Sigmoid colon (tissue), 6 donors: ENCODE measurements at regions not wholly inside any gene's neighbourhood (a gene's known extent, or its start where the extent isn't known, plus 50 kb on each side); places are given as distances from the start of the nearest gene placed in this dataset.

ENCODE experiments used
- DNase-seq: peaks from one replicate; pipeline ENCODE4 v3.0.0-alpha.2; 2019
- H3K27ac ChIP-seq, 4 donors: fragments of 200-600 bp; sonication (generic); one replicate each; pipeline ENCODE4 v1.5.1; 2016 to 2019; ENCODE audit warnings: mild to moderate bottlenecking in 1 of 4
- H3K27me3 ChIP-seq, 3 donors: fragments of 200-600 bp; sonication (generic); one replicate each; pipeline ENCODE4 v1.5.1; 2019; ENCODE audit warnings: mild to moderate bottlenecking in 1 of 3
- H3K36me3 ChIP-seq, 4 donors: fragments of 200-600 bp; sonication (generic); one replicate each; pipeline ENCODE4 v1.5.1; 2016 to 2019
- H3K4me1 ChIP-seq, 4 donors: fragments of 200-600 bp; sonication (generic); one replicate each; pipeline ENCODE4 v1.5.1; 2017 to 2019
- H3K4me3 ChIP-seq, 4 donors: fragments of 200-600 bp; sonication (generic); one replicate each; pipeline ENCODE4 v1.5.1; 2017 to 2019; ENCODE audit warnings: mild to moderate bottlenecking in 2 of 4, moderate library complexity in 1 of 4
- H3K9me3 ChIP-seq, 4 donors: fragments of 200-600 bp in 3 of 4; sonication (generic) in 3 of 4; one replicate each; pipeline versions ENCODE4 v1.5.1 to v1.6.1; 2013 to 2019
- CTCF ChIP-seq, 4 experiments: fragments of 450-650 bp in 3 of 4; fragments of 200-600 bp in 1 of 4; IDR thresholded peaks; one replicate each; pipeline ENCODE4 v1.5.1; 2016 to 2019; ENCODE audit warnings: antibody characterized with exemption in 4 of 4, mild to moderate bottlenecking in 3 of 4, moderate library complexity in 2 of 4
- EP300 ChIP-seq, 4 donors: sonication (generic); formaldehyde crosslinking; IDR thresholded peaks; one replicate each; pipeline ENCODE4 v1.6.1; 2017; ENCODE audit warnings: antibody characterized with exemption in 4 of 4
- POLR2A ChIP-seq, 2 donors: fragments of 450-650 bp; IDR thresholded peaks; one replicate each; pipeline ENCODE4 v1.6.1; 2016; ENCODE audit warnings: antibody characterized with exemption in 2 of 2, mild to moderate bottlenecking in 2 of 2, moderate library complexity in 2 of 2
- whole genome bisulfite sequencing, 2 donors: extraction: QIAGEN DNeasy Blood & Tissue Kit; methylation state at CpG; one replicate each; pipeline ENCODE4 v1.1.7; 2013; 5-methylcytosine and 5-hydroxymethylcytosine counted together
- intact Hi-C: fragments of 100-400 bp; cut with DNase I; formaldehyde crosslinking; loops from one replicate; pipeline ENCODE4 v1.15.1; 2023
- donor health status: healthy with polysubstance abuse.
- donor health status: healthy.

GRCh38 chr9:36451949-36452348 lies 51.9 kb upstream of the RNF38 start:
- intact Hi-C loops = no loop called here
- no peak overlapping the region for H3K27ac ChIP-seq
- H3K27me3 ChIP-seq = no peaks in the 10 kb centered on the region
- TF ChIP-seq EP300 (IDR thresholded peaks at IDR 0.05) (no peak), POLR2A (IDR thresholded peaks at IDR 0.05) (no peak)
- DNase-seq = no peak
- H3K9me3 ChIP-seq = no peaks in the 10 kb centered on the region
- WGBS, 2 donors = 94 to 95% methylated on average over 3 of the region's 3 CpGs
- no peak overlapping the region for H3K4me3 ChIP-seq
- no peaks in the 10 kb centered on the region for H3K36me3 ChIP-seq
- peaks cover 0 to 17% (median 8%) of the 10 kb centered on the region in 4 donors for H3K4me1 ChIP-seq

GRCh38 chr9:36450110-36450732 lies 50.2 kb upstream of the RNF38 start:
- Histone ChIP-seq H3K36me3 (no peaks in the 10 kb centered on the region), H3K9me3 (no peaks in the 10 kb centered on the region), H3K27ac (no peak overlapping the region), H3K27me3 (no peaks in the 10 kb centered on the region), H3K4me1 (peaks cover 0 to 17% (median 8%) of the 10 kb centered on the region in 4 donors), H3K4me3 (no peak overlapping the region)
- intact Hi-C loops = no loop called here
- WGBS, 2 donors = 93 to 96% methylated on average over 3 of the region's 3 CpGs
- no peak for DNase-seq
- no peak for TF ChIP-seq EP300 (IDR thresholded peaks at IDR 0.05)
- peak in 3 of 4 experiments; percentile 46 to 60 (median 51) for TF ChIP-seq CTCF (IDR thresholded peaks at IDR 0.05)
- TF ChIP-seq POLR2A (IDR thresholded peaks at IDR 0.05) = no peak
